ENCODE measurements at regions not wholly inside any gene's neighbourhood (a gene's known extent, or its start where the extent isn't known, plus 50 kb on each side); places are given as distances from the start of the nearest gene placed in this dataset.

DNA sequence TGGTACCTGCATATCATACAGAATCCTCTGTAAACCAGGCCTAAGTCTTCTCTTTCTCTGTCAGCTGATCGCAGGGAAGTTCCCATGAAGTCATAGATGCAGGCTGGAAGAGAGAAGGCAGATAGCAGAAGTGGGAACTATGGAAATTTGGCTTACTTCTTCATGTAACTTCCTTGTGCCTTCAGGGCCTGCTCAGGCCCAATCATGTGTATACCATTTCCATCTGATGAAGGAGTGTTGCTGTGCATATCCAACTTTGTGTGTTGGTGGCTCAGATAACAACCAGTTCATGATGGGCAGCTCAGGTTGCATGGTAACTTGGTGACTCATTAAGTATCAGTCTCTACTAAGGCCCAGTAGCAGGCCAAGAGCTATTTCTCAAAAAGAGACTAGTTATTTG lies 53.1 kb upstream of the CEP295 start:
- TF ChIP-seq, protein P1, sequence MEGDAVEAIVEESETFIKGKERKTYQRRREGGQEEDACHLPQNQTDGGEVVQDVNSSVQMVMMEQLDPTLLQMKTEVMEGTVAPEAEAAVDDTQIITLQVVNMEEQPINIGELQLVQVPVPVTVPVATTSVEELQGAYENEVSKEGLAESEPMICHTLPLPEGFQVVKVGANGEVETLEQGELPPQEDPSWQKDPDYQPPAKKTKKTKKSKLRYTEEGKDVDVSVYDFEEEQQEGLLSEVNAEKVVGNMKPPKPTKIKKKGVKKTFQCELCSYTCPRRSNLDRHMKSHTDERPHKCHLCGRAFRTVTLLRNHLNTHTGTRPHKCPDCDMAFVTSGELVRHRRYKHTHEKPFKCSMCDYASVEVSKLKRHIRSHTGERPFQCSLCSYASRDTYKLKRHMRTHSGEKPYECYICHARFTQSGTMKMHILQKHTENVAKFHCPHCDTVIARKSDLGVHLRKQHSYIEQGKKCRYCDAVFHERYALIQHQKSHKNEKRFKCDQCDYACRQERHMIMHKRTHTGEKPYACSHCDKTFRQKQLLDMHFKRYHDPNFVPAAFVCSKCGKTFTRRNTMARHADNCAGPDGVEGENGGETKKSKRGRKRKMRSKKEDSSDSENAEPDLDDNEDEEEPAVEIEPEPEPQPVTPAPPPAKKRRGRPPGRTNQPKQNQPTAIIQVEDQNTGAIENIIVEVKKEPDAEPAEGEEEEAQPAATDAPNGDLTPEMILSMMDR (IDR thresholded peaks at IDR 0.05; ENCODE audit: low read depth, low read length) = no peak
- TF ChIP-seq EZH2phosphoT487 (IDR thresholded peaks at IDR 0.05; ENCODE audit: low read depth) = no peak
- 0 out of 2 replicates have a peak overlapping the region, but pooled peaks have one; percentile 9 for H3K27ac ChIP-seq (ENCODE audit: low read length)
- no peaks in the 10 kb centered on the region for H4K20me1 ChIP-seq (ENCODE audit: insufficient read depth, low read length)
- H3K79me2 ChIP-seq (ENCODE audit: low read length) = no peaks in the 10 kb centered on the region
- peaks cover 29% of the 10 kb centered on the region for H3K4me1 ChIP-seq (ENCODE audit: low read length)
- no peak overlapping the region for H2AFZ ChIP-seq (ENCODE audit: low read depth, low read length)
- H3K27me3 ChIP-seq (ENCODE audit: low read depth, low read length) = no peaks in the 10 kb centered on the region
- no peaks in the 10 kb centered on the region for H3K9me3 ChIP-seq (ENCODE audit: insufficient read depth, low read length)
- no peak overlapping the region for H3K4me2 ChIP-seq (ENCODE audit: low read length)
- no peak overlapping the region for H3K4me3 ChIP-seq (ENCODE audit: low read length)
- no peak overlapping the region for H3K9ac ChIP-seq (ENCODE audit: low read length)
- H3K36me3 ChIP-seq (replicated peaks; ENCODE audit: low read depth, low read length) = no peaks in the 10 kb centered on the region

DNA sequence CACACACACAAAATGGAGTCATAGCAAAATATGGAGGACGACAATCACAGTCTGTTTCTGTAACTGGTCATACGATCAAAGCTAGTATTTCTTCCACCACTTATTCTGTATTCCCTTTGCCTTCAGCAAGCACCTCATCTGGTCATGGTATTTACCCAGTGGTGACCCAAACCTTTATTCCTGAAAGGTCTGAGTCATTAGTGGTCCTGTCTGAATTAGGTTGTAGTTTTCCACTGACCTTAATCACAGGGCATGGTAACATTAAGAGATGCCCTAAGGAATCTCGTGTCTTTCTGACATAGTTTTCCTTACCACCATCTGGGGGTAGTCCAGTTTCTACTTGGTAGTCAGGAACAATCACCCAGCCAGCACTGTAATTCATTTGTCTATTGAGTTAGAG lies 54.8 kb upstream of the CEP295 start:
- Histone ChIP-seq H3K79me2 (ENCODE audit: low read length) (no peaks in the 10 kb centered on the region), H4K20me1 (ENCODE audit: insufficient read depth, low read length) (no peaks in the 10 kb centered on the region), H3K9me3 (ENCODE audit: insufficient read depth, low read length) (no peaks in the 10 kb centered on the region), H3K36me3 (replicated peaks; ENCODE audit: low read depth, low read length) (no peaks in the 10 kb centered on the region), H3K4me1 (ENCODE audit: low read length) (peaks cover 30% of the 10 kb centered on the region), H3K4me3 (ENCODE audit: low read length) (no peak overlapping the region), H3K27ac (ENCODE audit: low read length) (no peak overlapping the region), H3K9ac (ENCODE audit: low read length) (no peak overlapping the region), H3K4me2 (ENCODE audit: low read length) (no peak overlapping the region), H2AFZ (ENCODE audit: low read depth, low read length) (no peak overlapping the region), H3K27me3 (ENCODE audit: low read depth, low read length) (no peaks in the 10 kb centered on the region)
- no peak for TF ChIP-seq EZH2phosphoT487 (IDR thresholded peaks at IDR 0.05; ENCODE audit: low read depth)
- TF ChIP-seq, protein P1 (IDR thresholded peaks at IDR 0.05; ENCODE audit: low read depth, low read length) = no peak

DNA sequence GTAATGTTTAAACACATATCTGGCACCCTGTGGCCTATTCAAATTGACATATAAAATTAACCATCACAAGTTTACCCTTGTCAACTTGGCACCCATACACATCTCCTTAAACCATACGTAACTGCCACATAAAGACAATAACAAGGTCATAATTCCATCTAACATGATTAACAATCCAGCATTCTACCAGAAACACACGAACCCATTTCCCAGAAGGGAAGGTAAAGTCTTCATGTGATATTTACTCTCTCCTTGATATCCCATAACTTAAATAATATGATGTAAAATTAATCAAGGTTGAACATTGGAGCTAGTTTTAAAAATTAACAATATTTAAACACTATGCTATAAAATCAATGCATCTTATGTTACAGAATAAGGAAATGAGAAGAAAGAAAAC lies 55.2 kb upstream of the CEP295 start:
- Histone ChIP-seq H3K27me3 (ENCODE audit: low read depth, low read length) (no peaks in the 10 kb centered on the region), H4K20me1 (ENCODE audit: insufficient read depth, low read length) (no peaks in the 10 kb centered on the region), H3K9ac (ENCODE audit: low read length) (no peak overlapping the region), H3K79me2 (ENCODE audit: low read length) (no peaks in the 10 kb centered on the region), H3K9me3 (ENCODE audit: insufficient read depth, low read length) (no peaks in the 10 kb centered on the region), H2AFZ (ENCODE audit: low read depth, low read length) (no peak overlapping the region), H3K27ac (ENCODE audit: low read length) (no peak overlapping the region), H3K4me2 (ENCODE audit: low read length) (no peak overlapping the region), H3K36me3 (replicated peaks; ENCODE audit: low read depth, low read length) (no peaks in the 10 kb centered on the region), H3K4me1 (ENCODE audit: low read length) (peaks cover 30% of the 10 kb centered on the region), H3K4me3 (ENCODE audit: low read length) (no peak overlapping the region)
- TF ChIP-seq, protein P1 (IDR thresholded peaks at IDR 0.05; ENCODE audit: low read depth, low read length) = no peak
- no peak for TF ChIP-seq EZH2phosphoT487 (IDR thresholded peaks at IDR 0.05; ENCODE audit: low read depth)

DNA sequence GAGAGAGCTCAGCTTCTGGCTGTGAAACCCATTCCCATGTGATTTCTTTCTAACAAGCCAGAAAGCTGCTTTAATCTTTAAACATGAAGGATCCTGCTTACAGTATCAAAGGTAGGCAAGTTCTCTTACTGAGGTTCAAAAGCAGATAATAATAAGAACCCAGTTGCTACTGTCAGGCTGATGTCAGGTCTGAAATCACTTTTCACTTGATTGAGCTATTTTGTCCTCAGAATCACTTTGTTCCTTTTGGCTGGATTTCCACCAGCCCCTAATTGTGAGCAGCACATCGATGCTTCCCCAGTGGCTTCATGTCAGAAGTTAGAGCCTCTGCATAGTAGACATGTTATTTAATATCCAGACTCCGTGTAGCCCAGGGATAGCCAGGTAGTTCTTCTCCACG lies 55.8 kb upstream of the CEP295 start:
- no peaks in the 10 kb centered on the region for H3K79me2 ChIP-seq (ENCODE audit: low read length)
- H3K4me3 ChIP-seq (ENCODE audit: low read length) = no peak overlapping the region
- H3K9me3 ChIP-seq (ENCODE audit: insufficient read depth, low read length) = no peaks in the 10 kb centered on the region
- H2AFZ ChIP-seq (ENCODE audit: low read depth, low read length) = no peak overlapping the region
- TF ChIP-seq, protein P1 (IDR thresholded peaks at IDR 0.05; ENCODE audit: low read depth, low read length) = no peak
- no peak for TF ChIP-seq EZH2phosphoT487 (IDR thresholded peaks at IDR 0.05; ENCODE audit: low read depth)
- H3K4me2 ChIP-seq (ENCODE audit: low read length) = no peak overlapping the region
- no peaks in the 10 kb centered on the region for H3K36me3 ChIP-seq (replicated peaks; ENCODE audit: low read depth, low read length)
- H3K9ac ChIP-seq (ENCODE audit: low read length) = no peak overlapping the region
- peaks cover 30% of the 10 kb centered on the region for H3K4me1 ChIP-seq (ENCODE audit: low read length)
- H3K27ac ChIP-seq (ENCODE audit: low read length) = no peak overlapping the region
- no peaks in the 10 kb centered on the region for H4K20me1 ChIP-seq (ENCODE audit: insufficient read depth, low read length)
- H3K27me3 ChIP-seq (ENCODE audit: low read depth, low read length) = no peaks in the 10 kb centered on the region
